ENCODE measurements at regions not wholly inside any gene's neighbourhood (a gene's known extent, or its start where the extent isn't known, plus 50 kb on each side); places are given as distances from the start of the nearest gene placed in this dataset.

DNA sequence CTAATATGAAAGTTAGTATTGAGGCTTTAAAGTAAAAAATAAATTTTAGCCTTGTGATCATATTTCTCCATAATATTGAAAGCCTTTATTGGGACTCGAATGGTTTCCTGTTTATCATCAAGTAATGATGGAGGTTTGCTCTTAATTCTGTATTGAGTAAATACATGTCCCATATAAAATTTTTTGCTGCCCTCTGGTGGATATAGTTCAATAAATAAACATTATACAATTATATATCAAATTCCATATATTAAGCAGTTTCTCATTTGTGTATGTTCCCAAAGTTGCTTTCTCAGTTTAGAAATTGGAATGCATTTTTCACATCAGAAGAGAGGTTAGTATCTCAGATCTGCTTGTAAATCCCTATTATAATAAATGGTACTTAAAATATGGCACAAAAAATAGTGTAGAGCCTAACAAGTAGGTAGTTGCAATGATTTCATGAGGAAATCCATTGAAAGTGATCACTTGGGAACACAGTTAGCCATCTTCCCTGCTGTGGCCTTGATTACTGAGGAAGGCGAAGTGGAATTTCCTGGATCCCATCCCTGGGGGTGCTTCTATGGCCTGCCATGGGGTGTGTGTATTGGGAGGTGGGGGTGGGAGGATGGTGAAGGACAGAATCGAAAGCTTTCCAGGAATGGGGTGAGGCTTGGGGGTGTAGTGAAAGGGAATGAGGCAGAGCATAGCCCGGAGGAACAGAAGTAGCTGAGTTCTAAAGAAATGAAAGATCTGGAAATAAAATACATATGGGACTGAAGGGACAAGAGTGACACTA lies 84.1 kb upstream of the C21orf91 start:
- Histone ChIP-seq H3K79me2 (ENCODE audit: insufficient read depth, low read length) (no peaks in the 10 kb centered on the region), H2AFZ (ENCODE audit: low read length) (no peak overlapping the region), H3K27me3 (ENCODE audit: control insufficient read depth in 1 of 2, insufficient read depth in 2 of 2, low read length in 2 of 2) (no peaks in the 10 kb centered on the region), H3K9me3 (ENCODE audit: low read length) (no peaks in the 10 kb centered on the region), H3K4me1 (ENCODE audit: insufficient read depth, low read length) (no peaks in the 10 kb centered on the region), H4K20me1 (ENCODE audit: insufficient read depth, low read length) (no peaks in the 10 kb centered on the region), H3K9ac (ENCODE audit: insufficient read depth, low read depth, low read length) (no peak overlapping the region), H3K4me3 (replicated peaks in 1 of 3; ENCODE audit: insufficient read depth in 1 of 3, low read depth in 2 of 3, low read length in 3 of 3) (no peak overlapping the region), H3K4me2 (ENCODE audit: low read depth, low read length) (no peak overlapping the region), H3K27ac (ENCODE audit: extremely low read length, insufficient read depth, low read length) (no peak overlapping the region), H3K36me3 (replicated peaks in 1 of 2; ENCODE audit: control insufficient read depth in 1 of 2, insufficient read depth in 2 of 2, low read length in 2 of 2) (no peaks in the 10 kb centered on the region)
- ATAC-seq: no peak
- intact Hi-C loops (cut with micrococcal nuclease; ENCODE audit: unreplicated experiment) (loop anchor here (1.0 kb wide), 1 partner anchor 224 kb away; no protein-coding TSS in a partner anchor), in situ Hi-C loops (cut with HindIII; ENCODE audit: extremely low pct_ligation_motif_present, low pct_unique_long_range_greater_than_20kb) (no loop called here)
- FAIRE-seq: no peak
- TF ChIP-seq GLI4 (CRISPR knock-in tag; IDR thresholded peaks at IDR 0.05; ENCODE audit: borderline replicate concordance): no peak
- TF ChIP-seq STAG1 (CRISPR knock-in tag; IDR thresholded peaks at IDR 0.05): peak; percentile 15; the same call in 1 of the 2 replicates
- TF ChIP-seq ZSCAN30 (CRISPR knock-in tag; IDR thresholded peaks at IDR 0.05): no peak
- TF ChIP-seq KAT2B (IDR thresholded peaks at IDR 0.05; ENCODE audit: borderline replicate concordance, low read depth, low read length): no peak
- no TSS peak for BruUV-seq (replicated peaks)
- CTCF ChIA-PET (ENCODE audit: low intra/inter-chr PET ratio, low total read pairs): interaction anchor here (1.6 kb wide), 1 partner anchor 224 kb away, joined by 6 read pairs; no protein-coding TSS in a partner anchor
- no peak for DNase-seq (ENCODE audit: low spot score)
- WGBS (ENCODE audit: low lambda C conversion rate): 20% methylated on average over 4 of the region's 4 CpGs
- POLR2A ChIA-PET: no interaction called here

DNA sequence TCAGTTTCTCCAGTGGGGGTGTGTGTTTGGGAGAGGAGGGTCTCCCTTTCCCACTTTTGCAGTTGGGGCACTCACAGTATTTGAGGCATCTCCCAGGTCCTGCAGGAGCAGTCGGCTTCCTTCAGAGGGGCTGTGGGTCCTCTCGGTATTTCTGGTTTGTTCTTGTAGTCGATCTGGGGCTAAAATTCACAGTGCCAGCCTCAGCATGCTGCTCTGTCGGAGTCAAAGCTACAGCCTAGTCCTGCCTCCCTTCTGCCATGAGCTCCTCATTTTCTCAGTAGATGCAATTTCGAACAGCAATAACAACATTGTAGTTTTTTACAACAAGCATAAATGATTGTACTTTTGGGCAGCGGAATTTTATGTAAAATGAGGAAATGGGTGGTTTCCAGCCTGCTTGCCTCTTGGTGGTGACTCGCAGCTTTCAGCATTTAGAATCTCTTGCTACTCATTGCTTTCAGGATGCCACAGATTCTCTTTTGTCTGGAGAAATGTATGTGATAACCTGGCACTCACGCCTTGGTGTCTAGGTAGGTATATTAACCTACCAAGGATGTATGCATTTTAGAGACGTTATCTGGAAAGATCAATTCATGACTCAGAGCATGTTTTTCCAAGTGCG lies 82.4 kb upstream of the C21orf91 start:
- no peak for FAIRE-seq
- BruUV-seq (replicated peaks): no TSS peak
- no peaks in the 10 kb centered on the region for H3K4me1 ChIP-seq (ENCODE audit: insufficient read depth, low read length)

More for the DNA sequence above, 82.4 kb upstream of the C21orf91 start:
- Histone ChIP-seq H3K79me2 (ENCODE audit: insufficient read depth, low read length) (no peaks in the 10 kb centered on the region), H4K20me1 (ENCODE audit: insufficient read depth, low read length) (no peaks in the 10 kb centered on the region), H3K4me3 (replicated peaks in 1 of 3; ENCODE audit: insufficient read depth in 1 of 3, low read depth in 2 of 3, low read length in 3 of 3) (no peak overlapping the region), H2AFZ (ENCODE audit: low read length) (no peak overlapping the region), H3K36me3 (replicated peaks in 1 of 2; ENCODE audit: control insufficient read depth in 1 of 2, insufficient read depth in 2 of 2, low read length in 2 of 2) (no peaks in the 10 kb centered on the region), H3K27ac (ENCODE audit: extremely low read length, insufficient read depth, low read length) (no peak overlapping the region), H3K27me3 (ENCODE audit: control insufficient read depth in 1 of 2, insufficient read depth in 2 of 2, low read length in 2 of 2) (no peaks in the 10 kb centered on the region), H3K9me3 (ENCODE audit: low read length) (no peaks in the 10 kb centered on the region), H3K4me2 (ENCODE audit: low read depth, low read length) (no peak overlapping the region), H3K9ac (ENCODE audit: insufficient read depth, low read depth, low read length) (no peak overlapping the region)
- no peak for ATAC-seq
- TF ChIP-seq TARDBP (CRISPR knock-in tag; IDR thresholded peaks at IDR 0.05) (no peak), MXD4 (CRISPR knock-in tag; IDR thresholded peaks at IDR 0.05) (no peak)
- TF ChIP-seq, protein P1, sequence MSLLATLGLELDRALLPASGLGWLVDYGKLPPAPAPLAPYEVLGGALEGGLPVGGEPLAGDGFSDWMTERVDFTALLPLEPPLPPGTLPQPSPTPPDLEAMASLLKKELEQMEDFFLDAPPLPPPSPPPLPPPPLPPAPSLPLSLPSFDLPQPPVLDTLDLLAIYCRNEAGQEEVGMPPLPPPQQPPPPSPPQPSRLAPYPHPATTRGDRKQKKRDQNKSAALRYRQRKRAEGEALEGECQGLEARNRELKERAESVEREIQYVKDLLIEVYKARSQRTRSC (CRISPR knock-in tag; IDR thresholded peaks at IDR 0.05; ENCODE audit: low read depth): no peak
- WGBS (ENCODE audit: low lambda C conversion rate): 52% methylated on average over 10 of the region's 10 CpGs
- intact Hi-C loops (cut with micrococcal nuclease; ENCODE audit: unreplicated experiment) (no loop called here), in situ Hi-C loops (cut with HindIII; ENCODE audit: extremely low pct_ligation_motif_present, low pct_unique_long_range_greater_than_20kb) (no loop called here)
- DNase-seq (ENCODE audit: low spot score): no peak
- POLR2A ChIA-PET: no interaction called here
- CTCF ChIA-PET (ENCODE audit: low intra/inter-chr PET ratio, low total read pairs): no interaction called here

All from HepG2 (cell line).